HL-60 (cell line): ENCODE measurements at regions not wholly inside any gene's neighbourhood (a gene's known extent, or its start where the extent isn't known, plus 50 kb on each side); places are given as distances from the start of the nearest gene placed in this dataset.

Source experiments
- DNase-seq, 2 experiments: peaks; one replicate each; pipeline ENCODE4 v3.0.0-alpha.2; 2010 to 2020; ENCODE audit warnings: low read depth in 1 of 2, low spot score in 1 of 2
- H3K27ac ChIP-seq: fragments of 250-450 bp; sonication (Bioruptor Pico); replicated peaks from 2 replicates; pipeline ENCODE4 v1.5.1; 2020; ENCODE audit warnings: mild to moderate bottlenecking, moderate library complexity
- H3K27me3 ChIP-seq: fragments of 250-450 bp; sonication (Bioruptor Pico); 2 replicates; pipeline ENCODE4 v1.5.1; 2021; ENCODE audit warnings: mild to moderate bottlenecking, moderate library complexity; ENCODE audit not compliant: insufficient read depth, poor library complexity, severe bottlenecking
- H3K4me3 ChIP-seq: replicated peaks from 2 replicates; pipeline ENCODE4 v1.5.1; 2011; ENCODE audit warnings: mild to moderate bottlenecking, control low read depth, low read length; ENCODE audit not compliant: insufficient read depth
- CTCF ChIP-seq: IDR thresholded peaks from one replicate; pipeline ENCODE4 v1.5.1; 2011; ENCODE audit warnings: low read length, control low read depth, inconsistent platforms; ENCODE audit not compliant: insufficient read depth
- GABPA ChIP-seq: IDR thresholded peaks from 2 replicates; pipeline ENCODE4 v1.6.1; 2012; ENCODE audit warnings: low read depth
- POLR2AphosphoS5 ChIP-seq: IDR thresholded peaks from 2 replicates; pipeline ENCODE4 v1.6.1; 2012; ENCODE audit warnings: low read depth
- REST ChIP-seq: IDR thresholded peaks from 2 replicates; pipeline ENCODE4 v1.6.1; 2012; ENCODE audit warnings: low read depth; ENCODE audit not compliant: insufficient replicate concordance
- SPI1 ChIP-seq: IDR thresholded peaks from 2 replicates; pipeline ENCODE4 v1.6.1; 2012; ENCODE audit warnings: low read depth, mild to moderate bottlenecking, borderline replicate concordance

- H3K4me3 ChIP-seq = no peak overlapping the region
- no peak for DNase-seq
- H3K27me3 ChIP-seq = no peaks in the 10 kb centered on the region
- no peak overlapping the region for H3K27ac ChIP-seq
- TF ChIP-seq GABPA (no peak), CTCF (no peak), REST (no peak), SPI1 (no peak), POLR2AphosphoS5 (no peak)
Measured at GRCh38 chr20:54706581-54706980, 231.2 kb downstream of the DOK5 start.

- no peak for DNase-seq
- no peak overlapping the region for H3K4me3 ChIP-seq
- no peaks in the 10 kb centered on the region for H3K27me3 ChIP-seq
- TF ChIP-seq POLR2AphosphoS5 (no peak), SPI1 (no peak), GABPA (no peak)
- no peak overlapping the region for H3K27ac ChIP-seq
Measured at GRCh38 chr20:54704032-54704635, 228.7 kb downstream of the DOK5 start.
